Hepatocyte (in vitro differentiated cells): ENCODE measurements at regions not wholly inside any gene's neighbourhood (a gene's known extent, or its start where the extent isn't known, plus 50 kb on each side); places are given as distances from the start of the nearest gene placed in this dataset.

ENCODE experiments used
- DNase-seq: peaks from one replicate; pipeline ENCODE4 v3.0.0-alpha.2; 2016; ENCODE audit warnings: low spot score
- H2AFZ ChIP-seq: fragments of 200-600 bp; sonication (generic); 2 replicates; pipeline ENCODE4 v1.6.0; 2016; ENCODE audit warnings: antibody characterized with exemption, mild to moderate bottlenecking
- H3K27ac ChIP-seq: fragments of 200-600 bp; sonication (generic); 2 replicates; pipeline ENCODE4 v1.5.1; 2016; ENCODE audit warnings: mild to moderate bottlenecking
- H3K27me3 ChIP-seq: fragments of 200-600 bp; sonication (generic); 2 replicates; pipeline ENCODE4 v1.6.1; 2016
- H3K36me3 ChIP-seq: fragments of 200-600 bp; sonication (generic); replicated peaks from 2 replicates; pipeline ENCODE4 v1.5.1; 2016; ENCODE audit warnings: low read depth; ENCODE audit not compliant: insufficient read depth
- H3K4me1 ChIP-seq: fragments of 200-600 bp; sonication (generic); 2 replicates; pipeline ENCODE4 v1.5.1; 2016; ENCODE audit warnings: mild to moderate bottlenecking, moderate library complexity; ENCODE audit not compliant: insufficient read depth
- H3K4me2 ChIP-seq: fragments of 200-600 bp; sonication (generic); 2 replicates; pipeline ENCODE4 v1.6.0; 2016
- H3K4me3 ChIP-seq: fragments of 200-600 bp; sonication (generic); 2 replicates; pipeline ENCODE4 v1.5.1; 2016; ENCODE audit warnings: mild to moderate bottlenecking
- H3K79me2 ChIP-seq: fragments of 200-600 bp; sonication (generic); 2 replicates; pipeline ENCODE4 v1.6.0; 2017; ENCODE audit warnings: mild to moderate bottlenecking
- H3K9me2 ChIP-seq: fragments of 200-600 bp; sonication (generic); replicated peaks from 2 replicates; pipeline ENCODE4 v1.6.0; 2017; ENCODE audit warnings: mild to moderate bottlenecking; ENCODE audit not compliant: insufficient read depth
- H3K9me3 ChIP-seq: fragments of 200-600 bp; sonication (generic); 2 replicates; pipeline ENCODE4 v1.5.1; 2016; ENCODE audit warnings: low read depth, mild to moderate bottlenecking
- H4K20me1 ChIP-seq: fragments of 200-600 bp; sonication (generic); 2 replicates; pipeline ENCODE4 v1.6.0; 2016; ENCODE audit warnings: mild to moderate bottlenecking; ENCODE audit not compliant: insufficient read depth, poor library complexity, severe bottlenecking
- EZH2 ChIP-seq: fragments of 200-600 bp; sonication (generic); IDR thresholded peaks from 2 replicates; pipeline ENCODE4 v1.6.1; 2016; ENCODE audit warnings: antibody characterized with exemption, mild to moderate bottlenecking, borderline replicate concordance
- EZH2phosphoT487 ChIP-seq: fragments of 200-600 bp; sonication (generic); IDR thresholded peaks from one replicate; pipeline ENCODE4 v1.6.1; 2018; ENCODE audit warnings: antibody characterized with exemption, mild to moderate bottlenecking, low read depth, moderate library complexity; ENCODE audit not compliant: unreplicated experiment, severe bottlenecking
- WGBS: methylation state at CpG from one replicate; pipeline ENCODE4 v1.1.6; 2016; ENCODE audit warnings: low lambda C conversion rate; ENCODE audit errors: missing lambda C conversion rate; 5-methylcytosine and 5-hydroxymethylcytosine counted together
- TF ChIP-seq, protein P1 (sequence below): fragments of 200-600 bp; sonication (generic); IDR thresholded peaks from 2 replicates; pipeline ENCODE4 v1.5.1; 2016; ENCODE audit warnings: antibody characterized with exemption, mild to moderate bottlenecking; ENCODE audit not compliant: poor library complexity

- DNase-seq = no peak
- no peaks in the 10 kb centered on the region for H3K9me3 ChIP-seq
- no peak overlapping the region for H3K27ac ChIP-seq
- no peak overlapping the region for H3K4me2 ChIP-seq
- no peaks in the 10 kb centered on the region for H3K9me2 ChIP-seq
- H3K36me3 ChIP-seq = no peaks in the 10 kb centered on the region
- TF ChIP-seq, protein P1, sequence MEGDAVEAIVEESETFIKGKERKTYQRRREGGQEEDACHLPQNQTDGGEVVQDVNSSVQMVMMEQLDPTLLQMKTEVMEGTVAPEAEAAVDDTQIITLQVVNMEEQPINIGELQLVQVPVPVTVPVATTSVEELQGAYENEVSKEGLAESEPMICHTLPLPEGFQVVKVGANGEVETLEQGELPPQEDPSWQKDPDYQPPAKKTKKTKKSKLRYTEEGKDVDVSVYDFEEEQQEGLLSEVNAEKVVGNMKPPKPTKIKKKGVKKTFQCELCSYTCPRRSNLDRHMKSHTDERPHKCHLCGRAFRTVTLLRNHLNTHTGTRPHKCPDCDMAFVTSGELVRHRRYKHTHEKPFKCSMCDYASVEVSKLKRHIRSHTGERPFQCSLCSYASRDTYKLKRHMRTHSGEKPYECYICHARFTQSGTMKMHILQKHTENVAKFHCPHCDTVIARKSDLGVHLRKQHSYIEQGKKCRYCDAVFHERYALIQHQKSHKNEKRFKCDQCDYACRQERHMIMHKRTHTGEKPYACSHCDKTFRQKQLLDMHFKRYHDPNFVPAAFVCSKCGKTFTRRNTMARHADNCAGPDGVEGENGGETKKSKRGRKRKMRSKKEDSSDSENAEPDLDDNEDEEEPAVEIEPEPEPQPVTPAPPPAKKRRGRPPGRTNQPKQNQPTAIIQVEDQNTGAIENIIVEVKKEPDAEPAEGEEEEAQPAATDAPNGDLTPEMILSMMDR = no peak
- no peak for TF ChIP-seq EZH2phosphoT487
- TF ChIP-seq EZH2 = no peak
- WGBS = 78% methylated on average over 2 of the region's 2 CpGs
- no peaks in the 10 kb centered on the region for H3K27me3 ChIP-seq
- H3K79me2 ChIP-seq = no peaks in the 10 kb centered on the region
- no peak overlapping the region for H3K4me3 ChIP-seq
- no peak overlapping the region for H2AFZ ChIP-seq
- H4K20me1 ChIP-seq = no peaks in the 10 kb centered on the region
- no peaks in the 10 kb centered on the region for H3K4me1 ChIP-seq
These were observed 98.2 kb upstream of the GNAO1 start for GRCh38 chr16:56093055-56093454.

DNA sequence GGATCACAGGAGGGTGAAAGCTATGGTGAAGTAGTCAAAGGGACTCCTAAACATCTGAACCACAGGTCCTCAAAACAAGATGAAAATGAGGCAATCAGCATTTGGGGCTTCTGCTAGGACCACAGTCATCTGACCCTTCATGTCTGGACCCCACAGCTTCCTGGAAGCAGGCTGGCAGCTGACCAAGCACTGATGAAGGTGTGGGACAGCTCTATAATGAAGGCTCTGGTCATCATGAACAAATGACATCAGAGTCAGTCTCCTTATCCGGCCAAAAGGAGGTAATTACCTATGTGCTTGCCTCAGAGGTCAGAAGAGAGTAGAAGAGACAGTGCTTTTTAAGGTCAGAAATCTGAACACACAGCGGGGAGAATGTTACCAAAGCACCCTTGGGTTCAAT lies 101.2 kb upstream of the GNAO1 start:
- Histone ChIP-seq H3K4me3 (no peak overlapping the region), H3K9me2 (no peaks in the 10 kb centered on the region), H3K4me1 (no peaks in the 10 kb centered on the region), H3K27ac (no peak overlapping the region), H3K9me3 (no peaks in the 10 kb centered on the region), H3K79me2 (no peaks in the 10 kb centered on the region), H2AFZ (no peak overlapping the region), H3K4me2 (no peak overlapping the region), H3K36me3 (no peaks in the 10 kb centered on the region), H4K20me1 (no peaks in the 10 kb centered on the region), H3K27me3 (no peaks in the 10 kb centered on the region)
- no peak for TF ChIP-seq EZH2
- TF ChIP-seq, protein P1 = no peak
- no peak for TF ChIP-seq EZH2phosphoT487
- 87% methylated on average over 2 of the region's 2 CpGs for WGBS
- DNase-seq = no peak

GRCh38 chr16:56087626-56088025 lies 103.7 kb upstream of the GNAO1 start:
- H3K4me2 ChIP-seq = no peak overlapping the region
- H3K27ac ChIP-seq = no peak overlapping the region
- no peaks in the 10 kb centered on the region for H3K9me2 ChIP-seq
- H4K20me1 ChIP-seq = no peaks in the 10 kb centered on the region
- TF ChIP-seq, protein P1 = no peak
- TF ChIP-seq EZH2 (no peak), EZH2phosphoT487 (no peak)
- 89% methylated on average over 6 of the region's 6 CpGs for WGBS
- no peaks in the 10 kb centered on the region for H3K79me2 ChIP-seq
- H3K36me3 ChIP-seq = no peaks in the 10 kb centered on the region
- H2AFZ ChIP-seq = no peak overlapping the region
- no peaks in the 10 kb centered on the region for H3K9me3 ChIP-seq
- no peak overlapping the region for H3K4me3 ChIP-seq
- no peaks in the 10 kb centered on the region for H3K27me3 ChIP-seq
- H3K4me1 ChIP-seq = no peaks in the 10 kb centered on the region
- DNase-seq = no peak

- WGBS = 93% methylated on average over 2 of the region's 2 CpGs
- DNase-seq = no peak
- H3K27me3 ChIP-seq = no peaks in the 10 kb centered on the region
These were observed 109.9 kb upstream of the GNAO1 start for GRCh38 chr16:56081371-56081770.

More at GRCh38 chr16:56081371-56081770, 109.9 kb upstream of the GNAO1 start:
- no peak overlapping the region for H3K4me2 ChIP-seq
- H3K79me2 ChIP-seq = no peaks in the 10 kb centered on the region
- H3K9me2 ChIP-seq = no peaks in the 10 kb centered on the region
- H3K9me3 ChIP-seq = no peaks in the 10 kb centered on the region
- no peaks in the 10 kb centered on the region for H3K4me1 ChIP-seq
- no peak overlapping the region for H3K27ac ChIP-seq
- TF ChIP-seq EZH2 (no peak), EZH2phosphoT487 (no peak)
- TF ChIP-seq, protein P1 = no peak
- no peak overlapping the region for H3K4me3 ChIP-seq
- no peaks in the 10 kb centered on the region for H4K20me1 ChIP-seq
- H2AFZ ChIP-seq = no peak overlapping the region
- no peaks in the 10 kb centered on the region for H3K36me3 ChIP-seq
